ENCODE measurements at regions not wholly inside any gene's neighbourhood (a gene's known extent, or its start where the extent isn't known, plus 50 kb on each side); places are given as distances from the start of the nearest gene placed in this dataset.

- Histone ChIP-seq H3K36me3 (ENCODE audit: insufficient read depth, low read length) (no peaks in the 10 kb centered on the region), H3K4me2 (ENCODE audit: low read length) (no peak overlapping the region), H3K79me2 (replicated peaks; ENCODE audit: insufficient read depth, low read length) (no peaks in the 10 kb centered on the region), H3K9me3 (ENCODE audit: low read length) (no peaks in the 10 kb centered on the region), H3K4me3 (ENCODE audit: low read length) (no peak overlapping the region), H3K9ac (ENCODE audit: low read length) (no peak overlapping the region), H3F3A (ENCODE audit: insufficient read depth, low read length, poor library complexity, severe bottlenecking) (no peaks in the 10 kb centered on the region), H3K27me3 (ENCODE audit: insufficient read depth, low read depth, low read length) (no peaks in the 10 kb centered on the region), H4K20me1 (ENCODE audit: insufficient read depth) (no peaks in the 10 kb centered on the region), H2AFZ (ENCODE audit: low read depth, low read length) (no peak overlapping the region), H3K9me2 (ENCODE audit: insufficient read depth, low read length) (no peaks in the 10 kb centered on the region), H3K27ac (ENCODE audit: low read length) (no peak overlapping the region)
- no peak for TF ChIP-seq RAD21 (conservative IDR thresholded peaks at IDR 0.05)
- TF ChIP-seq POLR2AphosphoS5 (IDR thresholded peaks at IDR 0.05): no peak
- no peak for TF ChIP-seq EP300 (conservative IDR thresholded peaks at IDR 0.05; ENCODE audit: poor library complexity, severe bottlenecking)
- no peak for TF ChIP-seq SMC3 (conservative IDR thresholded peaks at IDR 0.05; ENCODE audit: poor library complexity)
- no peak for TF ChIP-seq REST (IDR thresholded peaks at IDR 0.05; ENCODE audit: borderline replicate concordance)
- TF ChIP-seq TAF1 (IDR thresholded peaks at IDR 0.05; ENCODE audit: low read depth): no peak
- TF ChIP-seq MXI1 (conservative IDR thresholded peaks at IDR 0.05; ENCODE audit: poor library complexity, severe bottlenecking): no peak
Measured at GRCh38 chr3:104554425-104554824, 812.3 kb upstream of the ALCAM start.

- H3K4me2 ChIP-seq (ENCODE audit: low read length): no peak overlapping the region
- no peak overlapping the region for H3K9ac ChIP-seq (ENCODE audit: low read length)
- H3K36me3 ChIP-seq (ENCODE audit: insufficient read depth, low read length): no peaks in the 10 kb centered on the region
- H3K9me2 ChIP-seq (ENCODE audit: insufficient read depth, low read length): no peaks in the 10 kb centered on the region
- no peaks in the 10 kb centered on the region for H3K27me3 ChIP-seq (ENCODE audit: insufficient read depth, low read depth, low read length)
- no peaks in the 10 kb centered on the region for H3K79me2 ChIP-seq (replicated peaks; ENCODE audit: insufficient read depth, low read length)
- no peak overlapping the region for H2AFZ ChIP-seq (ENCODE audit: low read depth, low read length)
- H3K27ac ChIP-seq (ENCODE audit: low read length): no peak overlapping the region
- no peaks in the 10 kb centered on the region for H3K9me3 ChIP-seq (ENCODE audit: low read length)
- TF ChIP-seq TAF1 (IDR thresholded peaks at IDR 0.05; ENCODE audit: low read depth): no peak
- TF ChIP-seq RAD21 (conservative IDR thresholded peaks at IDR 0.05): no peak
- TF ChIP-seq REST (IDR thresholded peaks at IDR 0.05; ENCODE audit: borderline replicate concordance): no peak
- TF ChIP-seq POLR2AphosphoS5 (IDR thresholded peaks at IDR 0.05): no peak
- TF ChIP-seq EP300 (conservative IDR thresholded peaks at IDR 0.05; ENCODE audit: poor library complexity, severe bottlenecking): no peak
- no peak for TF ChIP-seq SMC3 (conservative IDR thresholded peaks at IDR 0.05; ENCODE audit: poor library complexity)
- TF ChIP-seq EZH2 (IDR thresholded peaks at IDR 0.05; ENCODE audit: borderline replicate concordance, insufficient read depth, low read length, poor library complexity, severe bottlenecking): no peak
- no peak for TF ChIP-seq MXI1 (conservative IDR thresholded peaks at IDR 0.05; ENCODE audit: poor library complexity, severe bottlenecking)
- TF ChIP-seq CTCF (IDR thresholded peaks at IDR 0.05; ENCODE audit: poor library complexity, severe bottlenecking): no peak
- no peaks in the 10 kb centered on the region for H3F3A ChIP-seq (ENCODE audit: insufficient read depth, low read length, poor library complexity, severe bottlenecking)
- no peaks in the 10 kb centered on the region for H4K20me1 ChIP-seq (ENCODE audit: insufficient read depth)
- H3K4me3 ChIP-seq (ENCODE audit: low read length): no peak overlapping the region
Measured at GRCh38 chr3:104555728-104556127, 811.0 kb upstream of the ALCAM start.
